ENCODE measurements at regions not wholly inside any gene's neighbourhood (a gene's known extent, or its start where the extent isn't known, plus 50 kb on each side); places are given as distances from the start of the nearest gene placed in this dataset.
"Not testable (repeated sequence)": the region's sequence is repeated elsewhere in the genome, so short reads cannot be mapped to it uniquely, and the experiment has no call there.

DNA sequence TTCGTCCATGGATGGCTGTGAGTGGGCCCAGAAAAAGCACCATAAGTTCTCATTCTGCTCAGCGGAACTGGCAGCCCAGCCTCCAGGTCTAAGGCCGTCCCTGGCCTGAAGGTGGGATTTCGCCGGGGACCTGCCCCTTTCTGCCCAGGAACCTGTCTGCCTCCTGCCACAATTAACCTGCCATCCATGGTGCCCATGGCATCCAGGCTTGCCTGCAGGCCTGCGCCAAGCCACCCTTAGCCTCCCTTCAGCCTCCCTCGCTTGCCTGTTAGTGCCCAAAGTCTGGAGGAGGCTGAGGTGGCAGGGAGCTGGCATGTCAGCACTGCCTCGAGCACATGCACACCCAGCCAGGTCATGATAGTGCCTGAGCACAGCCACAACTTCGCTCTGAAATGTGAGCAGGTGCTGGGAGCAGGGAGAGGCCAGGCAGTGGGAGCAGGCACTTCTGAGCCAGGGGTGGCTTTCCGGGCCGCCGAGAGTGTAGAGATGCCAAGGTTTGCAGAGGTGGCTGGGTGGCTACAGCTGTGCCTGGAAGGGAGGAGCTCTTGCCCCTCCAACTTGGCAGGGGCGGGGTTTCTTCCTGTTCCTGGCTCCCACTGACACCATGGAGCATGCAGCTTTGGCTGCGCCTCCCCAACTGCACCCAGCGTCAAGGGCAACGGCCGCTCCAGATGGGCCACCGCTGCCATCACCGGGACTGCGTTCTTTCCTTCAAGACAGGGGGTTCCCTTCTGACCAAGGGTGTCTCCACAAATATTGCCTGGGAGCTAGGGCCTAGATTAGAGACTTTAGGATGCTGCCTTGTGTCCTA is 648.9 kb upstream of the VRK2 start:
- in situ Hi-C loops (cut with MboI; ENCODE audit: low sequenced_read_pairs): loop anchor here (25.0 kb wide), 1 partner anchor 90 kb away; no protein-coding TSS in a partner anchor

DNA sequence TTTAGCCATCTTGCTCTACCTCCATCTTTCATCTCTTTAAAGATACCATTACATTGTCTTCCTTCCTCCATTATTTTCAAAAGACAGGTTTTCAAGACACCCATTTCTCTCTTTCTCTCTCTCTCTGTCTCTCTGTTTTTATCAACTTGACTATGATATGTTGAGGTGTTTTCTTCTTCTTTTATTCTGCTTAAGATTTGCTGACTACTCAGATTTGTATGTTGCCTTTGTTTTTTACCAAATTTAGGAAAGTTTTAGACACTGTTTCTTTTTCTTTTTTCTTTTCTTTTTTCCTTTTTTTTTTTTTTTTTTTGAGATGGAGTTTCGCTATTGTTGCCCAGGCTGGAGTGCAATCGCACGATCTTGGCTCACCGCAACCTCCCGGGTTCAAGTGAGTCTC is 647.5 kb upstream of the VRK2 start:
- in situ Hi-C loops (cut with MboI; ENCODE audit: low sequenced_read_pairs): loop anchor here (25.0 kb wide), 1 partner anchor 88 kb away; no protein-coding TSS in a partner anchor

DNA sequence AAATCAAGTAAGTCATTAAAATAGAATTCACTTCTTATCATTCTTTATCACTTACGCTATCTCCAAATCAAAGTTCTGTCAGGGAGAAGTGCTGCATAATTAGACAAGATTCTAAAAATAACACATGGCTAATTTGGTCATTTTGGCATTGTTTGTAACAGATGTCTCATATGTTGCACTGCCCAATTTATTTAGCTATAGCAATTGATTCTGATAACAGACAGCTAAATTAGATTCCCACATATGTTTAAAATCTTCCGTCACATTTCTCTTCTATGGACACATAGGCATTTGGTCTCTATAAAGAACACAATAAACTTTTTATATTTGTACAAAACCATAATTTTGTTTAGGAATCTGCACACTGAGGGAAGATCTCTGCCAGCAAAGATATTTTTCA is 644.5 kb upstream of the VRK2 start:
- in situ Hi-C loops (cut with MboI; ENCODE audit: low sequenced_read_pairs): no loop called here

DNA sequence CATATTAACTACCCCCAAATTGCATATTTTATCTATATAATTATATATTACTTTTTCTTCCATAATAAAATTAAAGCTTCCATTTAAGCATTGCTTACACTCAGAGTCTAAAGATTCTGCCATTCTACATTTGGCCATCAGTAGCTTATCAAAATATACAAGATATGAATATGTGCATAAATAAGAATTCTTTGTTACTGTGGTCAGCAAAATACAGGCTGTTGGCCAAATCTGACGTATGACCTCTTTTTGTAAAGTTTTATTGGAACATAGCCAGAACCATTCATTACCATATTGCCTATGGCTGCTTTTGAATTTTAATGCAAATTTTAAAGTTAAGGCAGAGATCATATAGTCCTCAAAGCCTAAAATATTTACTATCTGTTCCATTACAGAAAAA is 643.9 kb upstream of the VRK2 start:
- in situ Hi-C loops (cut with MboI; ENCODE audit: low sequenced_read_pairs): no loop called here

DNA sequence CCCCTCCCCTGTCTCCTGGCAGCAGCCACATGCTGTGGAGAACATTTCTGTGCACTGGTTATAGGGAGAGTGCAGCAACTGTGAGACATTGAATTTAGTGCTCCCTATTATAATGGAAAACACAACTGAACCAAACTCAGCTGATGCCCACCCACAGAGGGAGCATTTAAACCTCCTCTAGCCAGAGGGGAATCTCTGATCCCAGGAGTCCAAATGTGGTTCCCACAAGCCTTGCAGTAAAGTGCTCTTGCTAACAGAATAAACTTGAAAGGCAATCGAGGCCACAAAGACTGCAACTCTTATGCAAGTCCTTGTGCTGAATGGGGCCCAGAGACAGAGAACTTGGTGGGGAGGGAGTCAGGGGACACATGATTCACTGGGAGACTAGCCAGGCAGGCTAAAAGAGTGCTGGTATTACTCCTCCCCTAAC is 638.8 kb upstream of the VRK2 start:
- in situ Hi-C loops (cut with MboI; ENCODE audit: low sequenced_read_pairs): no loop called here

DNA sequence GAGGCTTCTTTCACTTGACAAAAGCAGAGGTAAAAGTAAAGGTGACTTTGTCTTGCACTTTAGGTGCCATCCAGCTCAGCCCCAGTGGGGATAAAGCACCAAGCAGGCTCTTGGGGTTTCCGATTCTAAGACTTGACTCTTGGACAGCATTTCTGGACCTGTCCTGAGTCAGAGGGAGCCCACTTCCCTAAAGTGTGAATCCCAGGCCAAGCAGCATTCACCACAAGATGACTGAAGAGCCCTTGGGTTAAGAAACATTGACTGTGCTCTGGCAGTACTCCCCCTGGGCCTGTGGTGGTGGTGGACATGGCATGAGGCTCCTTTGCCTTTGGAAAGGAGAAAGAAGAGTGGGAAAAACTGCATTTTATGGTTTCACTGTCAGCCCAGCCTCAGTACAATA is 638.0 kb upstream of the VRK2 start:
- in situ Hi-C loops (cut with MboI; ENCODE audit: low sequenced_read_pairs): no loop called here

DNA sequence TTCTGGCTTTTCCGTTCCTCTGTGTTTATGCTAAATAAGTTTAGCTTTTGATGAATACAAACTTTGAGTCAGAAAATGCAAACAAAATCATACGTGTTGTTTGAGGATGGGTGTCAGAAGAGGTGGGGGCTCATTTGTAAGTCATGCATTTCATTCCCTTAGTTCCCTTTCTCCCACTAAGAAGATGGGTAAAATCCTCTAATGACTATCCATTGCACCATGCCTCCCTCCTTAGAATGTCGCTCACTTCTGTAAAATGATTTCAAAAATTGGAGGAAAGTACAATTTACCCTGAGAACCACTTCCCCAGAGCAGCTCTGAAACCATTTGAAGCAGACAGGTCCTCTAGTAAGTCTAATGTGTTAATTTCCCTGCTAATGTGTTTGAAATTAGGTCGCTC is 629.6 kb upstream of the VRK2 start:
- in situ Hi-C loops (cut with MboI; ENCODE audit: low sequenced_read_pairs): no loop called here

DNA sequence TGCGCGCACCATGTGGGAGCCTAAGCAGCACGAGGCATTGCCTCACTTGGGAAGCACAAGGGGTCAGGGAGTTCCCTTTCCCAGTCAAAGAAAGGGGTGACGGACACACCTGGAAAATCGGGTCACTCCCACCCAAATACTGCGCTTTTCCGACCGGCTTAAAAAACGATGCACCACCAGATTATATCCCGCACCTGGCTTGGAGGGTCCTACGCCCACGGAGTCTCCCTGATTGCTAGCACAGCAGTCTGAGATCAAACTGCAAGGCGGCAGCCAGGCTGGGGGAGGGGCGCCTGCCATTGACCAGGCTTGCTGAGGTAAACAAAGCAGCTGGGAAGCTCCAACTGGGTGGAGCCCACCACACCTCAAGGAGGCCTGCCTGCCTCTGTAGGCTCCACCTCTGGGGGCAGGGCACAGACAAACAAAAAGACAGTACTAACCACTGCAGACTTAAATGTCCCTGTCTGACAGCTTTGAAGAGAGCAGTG is 627.7 kb upstream of the VRK2 start:
- in situ Hi-C loops (cut with MboI; ENCODE audit: low sequenced_read_pairs): not testable (repeated sequence)

DNA sequence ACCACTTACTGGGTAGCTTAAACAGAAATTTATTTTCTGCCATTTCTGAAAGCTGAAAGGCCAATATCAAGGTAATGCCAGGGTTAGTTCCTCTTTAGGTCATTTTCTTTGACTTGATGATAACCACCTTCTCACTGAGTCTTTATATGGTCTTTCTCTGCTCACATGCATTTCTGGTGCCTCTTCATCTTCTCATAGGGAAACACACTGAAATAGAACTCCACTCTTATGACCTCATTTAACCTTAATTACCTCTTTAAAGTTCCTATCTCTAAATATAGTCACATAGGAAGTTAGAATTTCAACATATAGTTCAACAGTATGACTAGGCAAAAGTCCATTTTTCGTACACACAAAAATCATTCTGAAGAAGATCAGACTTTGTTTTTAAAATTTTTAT is 616.8 kb upstream of the VRK2 start:
- in situ Hi-C loops (cut with MboI; ENCODE audit: low sequenced_read_pairs): no loop called here

DNA sequence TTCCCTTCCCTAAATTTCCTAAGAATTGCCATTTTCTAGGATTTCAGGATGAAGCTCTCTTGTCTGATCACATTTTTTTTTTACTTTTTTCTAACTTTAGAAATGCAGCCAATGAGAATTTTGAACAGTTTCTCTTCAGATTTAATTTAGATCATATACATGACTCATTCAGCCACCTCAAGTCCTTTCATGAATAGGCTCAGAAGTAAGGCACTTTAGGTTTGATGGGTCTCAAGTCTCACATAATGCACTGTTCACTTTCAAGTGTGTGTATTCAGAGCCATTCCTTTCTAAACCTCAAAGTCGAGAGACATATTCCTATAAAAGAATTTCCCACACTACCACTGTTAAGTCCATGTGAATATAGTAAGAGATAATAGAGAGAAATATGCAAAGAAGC is 614.1 kb upstream of the VRK2 start:
- in situ Hi-C loops (cut with MboI; ENCODE audit: low sequenced_read_pairs): no loop called here

DNA sequence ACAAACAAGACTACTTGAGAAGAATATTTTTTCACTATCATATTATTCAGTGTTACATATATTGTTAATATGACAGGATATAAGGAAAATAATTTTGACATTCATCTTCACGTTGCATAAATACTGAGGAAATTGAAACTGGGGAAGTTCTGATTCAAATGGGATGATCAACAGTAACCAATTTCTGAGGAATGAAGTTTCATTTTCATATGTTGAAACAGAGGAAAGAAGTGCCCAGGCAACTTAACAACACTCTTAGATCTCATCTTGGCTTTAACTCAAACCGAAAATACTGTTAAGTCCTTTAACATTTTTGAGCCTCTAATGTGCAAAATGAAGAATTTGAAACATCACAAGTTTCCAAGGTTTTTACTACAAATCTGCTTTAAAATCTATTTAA is 612.2 kb upstream of the VRK2 start:
- in situ Hi-C loops (cut with MboI; ENCODE audit: low sequenced_read_pairs): no loop called here

DNA sequence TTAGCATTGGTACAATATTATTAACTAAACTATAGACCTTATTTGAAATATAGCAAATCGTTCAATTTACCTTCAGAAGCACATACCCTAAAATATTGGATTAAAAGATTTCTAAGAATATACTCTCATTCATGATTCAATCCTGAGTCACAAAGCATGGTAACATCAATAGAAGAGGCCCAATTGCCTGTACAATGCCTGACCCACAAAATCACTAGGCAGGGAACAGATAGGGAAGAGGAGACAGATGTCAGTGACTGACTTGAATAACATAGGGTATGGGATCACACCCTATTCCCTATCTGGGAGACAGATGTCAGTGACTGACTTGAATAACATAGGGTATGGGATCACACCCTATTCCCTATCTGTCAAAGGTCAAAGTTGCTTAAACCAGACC is 611.6 kb upstream of the VRK2 start:
- in situ Hi-C loops (cut with MboI; ENCODE audit: low sequenced_read_pairs): no loop called here

DNA sequence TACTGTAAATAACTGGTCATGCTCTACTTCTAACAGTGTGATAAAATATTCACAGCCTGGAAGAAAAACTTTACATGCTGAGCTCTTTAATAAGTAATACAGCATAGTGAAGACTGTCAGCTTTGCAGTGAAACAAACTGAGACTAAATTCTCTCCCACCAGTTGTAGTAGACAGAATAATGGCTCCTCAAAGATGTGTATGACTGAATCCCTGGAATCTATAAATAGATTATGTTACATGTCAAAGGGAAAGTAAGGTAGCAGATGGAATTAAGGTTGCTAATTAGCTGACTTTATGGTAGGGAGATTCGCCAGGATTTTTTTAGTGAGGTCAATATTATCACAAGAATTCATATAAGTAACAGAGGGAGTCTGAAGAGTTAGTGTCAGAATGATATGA is 609.5 kb upstream of the VRK2 start:
- in situ Hi-C loops (cut with MboI; ENCODE audit: low sequenced_read_pairs): no loop called here

DNA sequence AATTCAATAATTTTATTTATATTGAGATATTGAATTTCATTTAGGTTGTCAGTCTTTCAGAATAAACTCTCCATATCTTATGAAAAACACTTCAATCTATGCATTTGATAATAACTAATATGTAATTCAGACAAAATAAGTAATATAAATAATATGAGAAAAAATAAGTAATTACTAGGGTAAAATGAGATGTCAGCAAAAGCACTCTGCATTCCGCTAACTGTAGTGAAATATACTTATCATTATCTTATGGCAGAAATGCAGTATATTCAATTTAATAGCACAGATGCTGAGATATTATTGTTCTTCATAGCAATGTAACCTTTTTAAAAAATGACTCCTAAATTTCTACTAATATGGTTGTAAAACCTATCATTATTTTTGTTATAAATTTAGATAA is 606.2 kb upstream of the VRK2 start:
- in situ Hi-C loops (cut with MboI; ENCODE audit: low sequenced_read_pairs): no loop called here

DNA sequence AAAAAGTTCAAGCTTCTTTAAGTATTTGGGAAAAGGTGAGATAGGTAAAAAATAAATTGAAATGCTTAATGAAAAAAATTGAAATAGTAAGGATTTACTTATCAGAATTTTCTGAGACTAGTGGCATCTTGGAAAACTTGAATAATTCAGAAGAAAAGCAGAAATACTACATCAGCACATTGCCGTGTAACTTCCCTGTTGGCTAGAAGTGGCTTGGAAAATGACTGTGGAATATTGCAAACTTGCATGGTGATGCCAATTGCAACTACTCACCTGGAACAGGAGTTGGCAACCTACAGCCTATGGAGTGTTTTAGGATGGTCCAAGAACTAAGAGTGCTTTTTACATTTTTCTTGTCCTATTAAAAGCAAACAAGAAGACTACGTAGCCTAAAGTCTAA is 603.5 kb upstream of the VRK2 start:
- in situ Hi-C loops (cut with MboI; ENCODE audit: low sequenced_read_pairs): no loop called here

DNA sequence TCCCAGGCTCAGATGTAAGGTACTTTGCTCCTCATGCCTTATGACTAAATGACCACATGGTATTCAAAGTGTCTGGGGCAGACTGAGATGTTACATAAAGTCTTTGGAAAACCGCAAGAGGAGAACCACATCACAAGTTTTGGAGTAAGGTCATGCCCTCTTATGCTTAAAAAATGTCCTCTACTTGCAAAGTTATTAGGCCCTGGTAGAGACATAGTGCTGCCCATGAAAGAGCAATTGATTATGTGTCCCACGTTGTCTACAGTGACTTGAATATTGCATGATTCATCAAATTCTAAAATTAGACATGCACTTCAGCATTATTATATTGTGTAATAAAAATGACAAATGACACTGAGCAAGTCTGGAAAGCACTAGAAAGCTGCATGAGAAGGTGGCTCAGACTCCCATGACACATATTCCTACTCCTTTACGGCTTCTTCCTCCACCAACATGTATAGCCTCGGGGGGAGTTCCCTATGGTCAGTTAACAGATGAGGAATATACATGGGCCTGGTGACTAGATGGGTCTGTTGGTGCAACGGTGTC is 602.6 kb upstream of the VRK2 start:
- in situ Hi-C loops (cut with MboI; ENCODE audit: low sequenced_read_pairs): no loop called here

DNA sequence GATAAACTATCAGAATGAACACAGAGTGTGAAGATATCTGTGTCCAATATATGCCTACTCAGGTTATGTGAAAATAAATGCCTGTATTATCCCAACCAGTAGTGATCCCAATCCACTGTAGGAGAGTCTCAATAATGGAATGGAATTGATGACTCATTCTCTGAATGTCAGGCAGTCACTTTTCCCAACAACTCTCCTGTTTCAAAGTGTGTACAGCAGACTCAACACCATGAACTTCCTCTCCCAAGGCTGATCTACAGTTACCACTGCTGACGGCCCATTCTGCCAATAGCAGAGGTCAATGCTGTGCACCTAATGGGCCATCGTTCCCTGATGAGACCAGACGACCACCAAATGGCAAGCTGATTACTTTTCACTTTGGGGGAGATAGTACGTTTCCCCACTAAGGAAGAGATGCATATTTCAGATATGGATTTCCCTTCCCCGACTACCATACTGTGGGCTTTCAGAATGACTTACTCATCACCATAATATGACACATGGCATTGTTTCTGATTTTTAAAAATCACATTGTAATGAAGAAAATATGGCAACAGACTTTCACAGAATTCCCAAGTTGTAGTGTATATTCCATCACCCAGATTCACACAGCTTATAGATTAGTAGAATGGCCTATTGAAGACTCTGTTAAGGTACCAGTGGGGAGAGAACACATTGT is 601.7 kb upstream of the VRK2 start:
- in situ Hi-C loops (cut with MboI; ENCODE audit: low sequenced_read_pairs): no loop called here

DNA sequence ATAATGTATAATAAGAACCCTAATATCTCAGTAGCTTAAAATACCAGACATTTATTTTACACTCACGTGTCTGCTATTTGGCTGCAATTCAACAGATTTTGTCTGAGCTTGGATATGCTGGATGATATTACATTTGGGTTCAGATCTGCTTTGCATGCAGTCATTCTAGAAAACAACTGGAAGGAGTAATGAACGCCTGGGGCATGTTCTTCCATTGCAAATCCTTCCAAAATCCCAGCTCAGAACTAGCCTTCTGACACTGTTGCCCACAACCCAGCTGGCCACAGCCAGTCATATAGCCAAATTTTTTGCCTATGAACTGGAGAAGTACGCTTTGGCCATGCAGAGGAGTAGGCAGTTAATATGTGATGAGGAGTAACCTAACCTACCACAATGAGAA is 597.8 kb upstream of the VRK2 start:
- in situ Hi-C loops (cut with MboI; ENCODE audit: low sequenced_read_pairs): no loop called here

DNA sequence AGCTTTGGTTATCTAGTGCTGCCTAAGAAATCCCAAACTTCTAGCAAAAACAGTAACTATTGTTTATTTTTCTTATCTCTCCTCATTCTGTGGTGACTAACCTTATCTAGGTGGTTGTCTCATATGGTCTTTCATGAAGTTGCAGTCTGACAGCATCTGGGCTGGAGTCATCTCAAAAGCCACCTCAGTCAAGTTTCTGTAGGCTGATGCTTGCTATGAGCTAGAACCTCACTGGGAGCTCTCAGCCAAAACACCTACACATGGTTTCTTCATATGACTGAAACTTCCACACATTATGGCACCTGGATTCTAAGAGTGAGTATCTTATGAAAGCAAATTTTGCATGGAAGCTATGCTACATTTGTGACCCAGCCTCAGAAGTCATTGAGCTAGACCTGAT is 596.4 kb upstream of the VRK2 start:
- in situ Hi-C loops (cut with MboI; ENCODE audit: low sequenced_read_pairs): no loop called here

DNA sequence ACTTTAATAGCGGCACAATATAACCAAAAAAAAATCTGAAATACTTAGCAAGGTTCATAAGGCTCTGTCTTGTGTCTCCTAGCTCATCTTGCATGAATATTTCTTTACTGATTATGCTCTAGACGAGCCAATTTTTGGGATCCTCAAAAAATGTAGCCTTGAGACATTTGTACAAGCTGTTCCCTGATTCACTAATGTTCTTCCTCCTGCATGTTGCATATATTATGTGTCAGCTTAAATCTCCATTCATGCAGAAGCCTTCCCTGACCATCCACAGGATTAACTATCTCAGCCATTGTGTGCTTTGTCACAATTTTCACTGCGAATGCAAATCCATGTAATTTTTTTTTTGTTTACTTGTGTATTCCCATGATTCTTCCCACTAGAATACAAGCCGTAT is 594.0 kb upstream of the VRK2 start:
- in situ Hi-C loops (cut with MboI; ENCODE audit: low sequenced_read_pairs): no loop called here

DNA sequence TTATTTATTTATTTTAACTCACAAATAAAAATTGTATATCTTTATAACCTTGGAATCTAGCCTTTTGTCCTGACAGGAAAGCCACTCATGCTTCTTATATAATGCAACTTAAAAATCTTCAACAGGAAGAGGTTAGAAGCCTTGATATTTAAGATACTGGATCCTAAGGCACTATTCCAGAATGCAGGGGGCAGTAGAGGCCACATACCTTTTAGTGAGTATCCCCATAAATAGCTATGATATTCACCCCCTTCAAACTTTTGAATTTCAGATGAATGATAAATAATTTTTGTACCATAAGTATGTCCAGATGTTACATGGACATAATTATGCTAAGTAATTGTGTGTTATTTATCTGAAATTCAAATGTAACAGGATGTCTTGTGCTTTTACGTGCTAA is 592.7 kb upstream of the VRK2 start:
- in situ Hi-C loops (cut with MboI; ENCODE audit: low sequenced_read_pairs): no loop called here
